ENCODE measurements at regions not wholly inside any gene's neighbourhood (a gene's known extent, or its start where the extent isn't known, plus 50 kb on each side); places are given as distances from the start of the nearest gene placed in this dataset.
"Not testable (repeated sequence)": the region's sequence is repeated elsewhere in the genome, so short reads cannot be mapped to it uniquely, and the experiment has no call there.

DNA sequence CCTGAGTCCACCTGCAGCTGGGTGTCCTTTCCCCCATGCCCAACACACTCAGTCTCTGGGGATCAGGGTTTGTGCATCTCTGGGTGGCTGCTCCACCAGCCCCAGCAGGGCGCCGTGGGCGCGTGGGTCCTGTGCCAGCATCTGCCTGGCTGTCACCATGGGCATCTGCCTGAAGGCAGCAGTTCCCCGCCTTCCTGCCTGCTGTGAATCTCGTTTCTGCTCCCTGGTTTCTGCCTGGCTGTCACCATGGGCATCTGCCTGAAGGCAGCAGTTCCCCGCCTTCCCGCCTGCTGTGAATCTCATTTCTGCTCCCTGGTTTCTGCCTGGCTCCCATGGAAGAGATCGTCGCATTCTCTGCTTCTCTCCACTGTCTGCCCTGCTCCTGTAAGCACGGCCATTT, 201.2 kb downstream of the RTP5 start:
- TF ChIP-seq, protein P1, sequence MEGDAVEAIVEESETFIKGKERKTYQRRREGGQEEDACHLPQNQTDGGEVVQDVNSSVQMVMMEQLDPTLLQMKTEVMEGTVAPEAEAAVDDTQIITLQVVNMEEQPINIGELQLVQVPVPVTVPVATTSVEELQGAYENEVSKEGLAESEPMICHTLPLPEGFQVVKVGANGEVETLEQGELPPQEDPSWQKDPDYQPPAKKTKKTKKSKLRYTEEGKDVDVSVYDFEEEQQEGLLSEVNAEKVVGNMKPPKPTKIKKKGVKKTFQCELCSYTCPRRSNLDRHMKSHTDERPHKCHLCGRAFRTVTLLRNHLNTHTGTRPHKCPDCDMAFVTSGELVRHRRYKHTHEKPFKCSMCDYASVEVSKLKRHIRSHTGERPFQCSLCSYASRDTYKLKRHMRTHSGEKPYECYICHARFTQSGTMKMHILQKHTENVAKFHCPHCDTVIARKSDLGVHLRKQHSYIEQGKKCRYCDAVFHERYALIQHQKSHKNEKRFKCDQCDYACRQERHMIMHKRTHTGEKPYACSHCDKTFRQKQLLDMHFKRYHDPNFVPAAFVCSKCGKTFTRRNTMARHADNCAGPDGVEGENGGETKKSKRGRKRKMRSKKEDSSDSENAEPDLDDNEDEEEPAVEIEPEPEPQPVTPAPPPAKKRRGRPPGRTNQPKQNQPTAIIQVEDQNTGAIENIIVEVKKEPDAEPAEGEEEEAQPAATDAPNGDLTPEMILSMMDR (conservative IDR thresholded peaks at IDR 0.05 in 1 of 2, IDR thresholded peaks at IDR 0.05 in 1 of 2; ENCODE audit: low read depth in 1 of 2, low read length in 2 of 2), result not testable (repeated sequence)
- TF ChIP-seq EZH2 (IDR thresholded peaks at IDR 0.05; ENCODE audit: low read length, missing control alignments), result not testable (repeated sequence)

Measured in fibroblast of lung (primary cell).